ENCODE measurements at regions not wholly inside any gene's neighbourhood (a gene's known extent, or its start where the extent isn't known, plus 50 kb on each side); places are given as distances from the start of the nearest gene placed in this dataset.

GRCh38 chr15:87761736-87762509 lies 494.6 kb downstream of the NTRK3 start:
- Histone ChIP-seq H3K27me3 (ENCODE audit: insufficient read depth in 3 of 3, low read length in 2 of 3) (no peaks in the 10 kb centered on the region), H3K9me3 (no peaks in the 10 kb centered on the region), H3K27ac (no peak overlapping the region), H3K4me3 (no peak overlapping the region), H3K4me1 (no peaks in the 10 kb centered on the region), H3K36me3 (ENCODE audit: insufficient read depth in 1 of 2, low read depth in 1 of 2) (no peaks in the 10 kb centered on the region)
- intact Hi-C loops (cut with DNase I) = no loop called here
- ATAC-seq = peak in 2 of 4 donors; percentile 39 to 40
- 65 to 78% (median 76%) methylated on average over 4 of the region's 4 CpGs for WGBS, 3 donors
- DNase-seq = no peak
- TF ChIP-seq CTCF (IDR thresholded peaks at IDR 0.05) = no peak

GRCh38 chr15:87760547-87761314 lies 495.8 kb downstream of the NTRK3 start:
- no peaks in the 10 kb centered on the region for H3K27me3 ChIP-seq (ENCODE audit: insufficient read depth in 3 of 3, low read length in 2 of 3)
- no peak overlapping the region for H3K27ac ChIP-seq
- H3K36me3 ChIP-seq (ENCODE audit: insufficient read depth in 1 of 2, low read depth in 1 of 2) = no peaks in the 10 kb centered on the region
- H3K4me3 ChIP-seq = no peak overlapping the region
- no peaks in the 10 kb centered on the region for H3K4me1 ChIP-seq
- no peak for TF ChIP-seq CTCF (IDR thresholded peaks at IDR 0.05)
- no peak for DNase-seq
- no peaks in the 10 kb centered on the region for H3K9me3 ChIP-seq
- WGBS, 3 donors = 90 to 94% (median 93%) methylated on average over 3 of the region's 3 CpGs
- no peak for ATAC-seq
- intact Hi-C loops (cut with DNase I) = no loop called here

GRCh38 chr15:87758794-87759418 lies 497.6 kb downstream of the NTRK3 start:
- WGBS, 3 donors = 67 to 77% (median 75%) methylated on average over 9 of the region's 9 CpGs
- no peak overlapping the region for H3K27ac ChIP-seq
- no peaks in the 10 kb centered on the region for H3K27me3 ChIP-seq (ENCODE audit: insufficient read depth in 3 of 3, low read length in 2 of 3)
- H3K36me3 ChIP-seq (ENCODE audit: insufficient read depth in 1 of 2, low read depth in 1 of 2) = no peaks in the 10 kb centered on the region
- no peaks in the 10 kb centered on the region for H3K4me1 ChIP-seq
- no peak overlapping the region for H3K4me3 ChIP-seq
- ATAC-seq = no peak
- no peaks in the 10 kb centered on the region for H3K9me3 ChIP-seq
- intact Hi-C loops (cut with DNase I) = no loop called here
- no peak for TF ChIP-seq CTCF (IDR thresholded peaks at IDR 0.05)
- no peak for DNase-seq

GRCh38 chr15:87757084-87757483 lies 499.5 kb downstream of the NTRK3 start:
- no peak for ATAC-seq
- Histone ChIP-seq H3K27me3 (ENCODE audit: insufficient read depth in 3 of 3, low read length in 2 of 3) (no peaks in the 10 kb centered on the region), H3K36me3 (ENCODE audit: insufficient read depth in 1 of 2, low read depth in 1 of 2) (no peaks in the 10 kb centered on the region), H3K27ac (no peak overlapping the region), H3K4me1 (no peaks in the 10 kb centered on the region), H3K9me3 (no peaks in the 10 kb centered on the region), H3K4me3 (no peak overlapping the region)
- TF ChIP-seq CTCF (IDR thresholded peaks at IDR 0.05) = no peak
- DNase-seq = no peak
- WGBS, 3 donors = 87 to 96% (median 94%) methylated on average over 7 of the region's 7 CpGs
- intact Hi-C loops (cut with DNase I) = no loop called here

Data from psoas muscle (tissue), 7 donors.